ENCODE measurements at regions not wholly inside any gene's neighbourhood (a gene's known extent, or its start where the extent isn't known, plus 50 kb on each side); places are given as distances from the start of the nearest gene placed in this dataset.

DNA sequence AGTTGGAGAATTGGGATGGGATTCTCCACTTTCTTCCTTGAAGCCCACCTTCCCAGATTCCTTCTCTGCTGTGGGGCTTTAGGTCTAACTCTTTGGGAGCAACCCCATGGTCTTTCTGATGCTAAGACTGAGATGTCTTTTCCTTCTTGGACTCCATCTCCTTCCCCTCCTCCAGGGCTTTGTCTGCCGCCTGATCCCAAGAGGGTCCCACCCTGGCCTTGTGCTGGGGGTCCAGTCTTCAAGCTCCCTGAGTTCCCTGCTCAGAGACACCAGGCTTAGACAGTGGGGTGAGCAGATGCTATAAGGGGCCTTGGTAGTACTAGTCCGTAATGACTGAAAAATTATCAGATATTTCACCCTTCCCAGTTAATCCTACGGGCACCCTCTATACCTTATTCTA lies 150.5 kb downstream of the PTPN20 start:
- H3K4me1 Mint-ChIP-seq (ENCODE audit: low read depth): no peaks in the 10 kb centered on the region
- TF ChIP-seq, protein P1, sequence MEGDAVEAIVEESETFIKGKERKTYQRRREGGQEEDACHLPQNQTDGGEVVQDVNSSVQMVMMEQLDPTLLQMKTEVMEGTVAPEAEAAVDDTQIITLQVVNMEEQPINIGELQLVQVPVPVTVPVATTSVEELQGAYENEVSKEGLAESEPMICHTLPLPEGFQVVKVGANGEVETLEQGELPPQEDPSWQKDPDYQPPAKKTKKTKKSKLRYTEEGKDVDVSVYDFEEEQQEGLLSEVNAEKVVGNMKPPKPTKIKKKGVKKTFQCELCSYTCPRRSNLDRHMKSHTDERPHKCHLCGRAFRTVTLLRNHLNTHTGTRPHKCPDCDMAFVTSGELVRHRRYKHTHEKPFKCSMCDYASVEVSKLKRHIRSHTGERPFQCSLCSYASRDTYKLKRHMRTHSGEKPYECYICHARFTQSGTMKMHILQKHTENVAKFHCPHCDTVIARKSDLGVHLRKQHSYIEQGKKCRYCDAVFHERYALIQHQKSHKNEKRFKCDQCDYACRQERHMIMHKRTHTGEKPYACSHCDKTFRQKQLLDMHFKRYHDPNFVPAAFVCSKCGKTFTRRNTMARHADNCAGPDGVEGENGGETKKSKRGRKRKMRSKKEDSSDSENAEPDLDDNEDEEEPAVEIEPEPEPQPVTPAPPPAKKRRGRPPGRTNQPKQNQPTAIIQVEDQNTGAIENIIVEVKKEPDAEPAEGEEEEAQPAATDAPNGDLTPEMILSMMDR (IDR thresholded peaks at IDR 0.05; ENCODE audit: unreplicated experiment): no peak
- H3K36me3 Mint-ChIP-seq (ENCODE audit: insufficient read depth): no peaks in the 10 kb centered on the region
- H3K9me3 Mint-ChIP-seq (ENCODE audit: low read depth): no peaks in the 10 kb centered on the region
- H3K27ac Mint-ChIP-seq: no peak overlapping the region
- H3K4me3 Mint-ChIP-seq (ENCODE audit: low read depth): no peak overlapping the region
- peaks cover 61% of the 10 kb centered on the region for H3K27me3 Mint-ChIP-seq
- no peak for DNase-seq (ENCODE audit: low spot score, unreplicated experiment)

DNA sequence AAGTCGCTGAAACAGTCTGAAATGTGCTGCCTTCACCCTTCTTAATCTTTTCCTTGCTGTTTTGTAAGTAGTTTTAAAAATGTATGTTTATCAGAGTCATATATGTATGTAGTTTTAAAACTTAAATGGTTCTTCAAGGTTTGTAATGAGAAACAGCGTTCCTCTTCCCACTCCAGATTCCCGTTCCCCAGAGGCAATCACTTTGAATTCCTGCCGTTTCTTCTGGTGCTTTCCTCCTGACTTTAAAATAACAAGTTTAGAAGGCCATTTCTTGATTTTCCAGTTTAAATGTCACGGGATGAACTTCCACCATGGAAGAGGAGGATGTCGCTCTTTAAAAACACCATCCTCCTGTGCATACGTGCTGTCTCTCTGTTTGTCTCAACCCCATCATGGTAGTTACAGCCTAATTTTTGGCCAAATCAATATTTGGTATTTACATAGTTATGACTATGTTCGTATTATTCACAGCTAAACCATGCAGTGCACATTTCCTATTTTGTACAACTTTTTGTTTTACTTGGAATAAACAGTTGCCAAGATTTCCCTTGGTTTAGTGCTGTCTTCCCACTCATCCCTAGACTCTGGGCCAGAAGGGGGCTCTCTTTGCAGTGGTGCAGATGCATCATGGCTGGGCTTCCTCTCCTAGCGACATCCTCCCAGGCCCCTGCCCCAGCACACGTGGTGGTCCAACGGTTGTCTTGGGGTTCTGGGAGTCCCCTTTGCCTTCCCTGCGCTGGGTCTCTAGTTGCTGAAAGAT lies 151.4 kb downstream of the PTPN20 start:
- H3K4me1 Mint-ChIP-seq (ENCODE audit: low read depth): no peaks in the 10 kb centered on the region
- H3K27me3 Mint-ChIP-seq: peaks cover 62% of the 10 kb centered on the region
- no peaks in the 10 kb centered on the region for H3K36me3 Mint-ChIP-seq (ENCODE audit: insufficient read depth)
- TF ChIP-seq, protein P1 (IDR thresholded peaks at IDR 0.05; ENCODE audit: unreplicated experiment): no peak
- no peak overlapping the region for H3K27ac Mint-ChIP-seq
- H3K9me3 Mint-ChIP-seq (ENCODE audit: low read depth): no peaks in the 10 kb centered on the region
- H3K4me3 Mint-ChIP-seq (ENCODE audit: low read depth): no peak overlapping the region
- no peak for DNase-seq (ENCODE audit: low spot score, unreplicated experiment)

DNA sequence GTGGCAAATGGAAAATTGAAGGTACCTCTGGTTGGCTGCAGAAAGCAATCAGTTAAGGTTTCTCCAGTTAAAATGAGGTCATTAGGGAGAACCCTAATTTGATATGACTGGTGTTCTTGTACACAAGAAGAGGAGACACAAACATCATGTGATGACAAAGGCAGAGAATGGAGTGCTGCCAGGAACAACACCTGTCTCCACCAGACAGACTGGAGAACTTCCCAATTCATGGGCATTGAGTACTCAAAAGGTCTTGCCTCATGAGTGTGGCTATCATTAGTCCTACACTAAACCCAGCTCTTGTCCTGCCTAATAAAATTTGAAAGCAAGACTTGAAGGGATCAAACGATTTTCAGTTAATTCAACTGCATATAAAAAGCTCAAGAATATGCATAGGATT lies 152.6 kb downstream of the PTPN20 start:
- no peak overlapping the region for H3K4me3 Mint-ChIP-seq (ENCODE audit: low read depth)
- H3K36me3 Mint-ChIP-seq (ENCODE audit: insufficient read depth): no peaks in the 10 kb centered on the region
- no peaks in the 10 kb centered on the region for H3K4me1 Mint-ChIP-seq (ENCODE audit: low read depth)
- TF ChIP-seq, protein P1 (IDR thresholded peaks at IDR 0.05; ENCODE audit: unreplicated experiment): no peak
- H3K27me3 Mint-ChIP-seq: peaks cover 57% of the 10 kb centered on the region
- H3K9me3 Mint-ChIP-seq (ENCODE audit: low read depth): no peaks in the 10 kb centered on the region
- no peak for DNase-seq (ENCODE audit: low spot score, unreplicated experiment)
- H3K27ac Mint-ChIP-seq: no peak overlapping the region

DNA sequence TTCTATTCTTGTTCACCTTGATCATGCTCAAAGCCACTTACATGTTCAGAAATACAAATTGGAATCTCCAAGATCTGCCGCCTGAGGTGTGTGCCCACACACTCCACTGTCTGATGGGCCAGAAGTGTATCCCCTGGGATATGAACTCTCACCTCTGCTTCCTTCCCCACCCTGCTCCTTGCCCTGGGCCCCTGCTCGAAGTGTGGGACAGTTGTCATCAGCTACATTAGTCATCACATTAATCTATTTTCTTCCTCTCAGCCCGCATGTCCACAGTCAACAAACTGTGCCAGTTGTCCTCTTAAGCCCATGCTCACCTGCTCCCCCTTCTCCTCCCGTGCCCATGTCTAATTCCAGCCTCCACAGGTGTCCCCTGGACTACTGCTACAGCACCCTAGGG lies 154.7 kb downstream of the PTPN20 start:
- TF ChIP-seq, protein P1 (IDR thresholded peaks at IDR 0.05; ENCODE audit: unreplicated experiment): no peak
- Mint-ChIP-seq H3K36me3 (ENCODE audit: insufficient read depth) (no peaks in the 10 kb centered on the region), H3K27ac (no peak overlapping the region), H3K27me3 (peaks cover 56% of the 10 kb centered on the region), H3K4me3 (ENCODE audit: low read depth) (no peak overlapping the region), H3K4me1 (ENCODE audit: low read depth) (no peaks in the 10 kb centered on the region), H3K9me3 (ENCODE audit: low read depth) (no peaks in the 10 kb centered on the region)
- no peak for DNase-seq (ENCODE audit: low spot score, unreplicated experiment)

DNA sequence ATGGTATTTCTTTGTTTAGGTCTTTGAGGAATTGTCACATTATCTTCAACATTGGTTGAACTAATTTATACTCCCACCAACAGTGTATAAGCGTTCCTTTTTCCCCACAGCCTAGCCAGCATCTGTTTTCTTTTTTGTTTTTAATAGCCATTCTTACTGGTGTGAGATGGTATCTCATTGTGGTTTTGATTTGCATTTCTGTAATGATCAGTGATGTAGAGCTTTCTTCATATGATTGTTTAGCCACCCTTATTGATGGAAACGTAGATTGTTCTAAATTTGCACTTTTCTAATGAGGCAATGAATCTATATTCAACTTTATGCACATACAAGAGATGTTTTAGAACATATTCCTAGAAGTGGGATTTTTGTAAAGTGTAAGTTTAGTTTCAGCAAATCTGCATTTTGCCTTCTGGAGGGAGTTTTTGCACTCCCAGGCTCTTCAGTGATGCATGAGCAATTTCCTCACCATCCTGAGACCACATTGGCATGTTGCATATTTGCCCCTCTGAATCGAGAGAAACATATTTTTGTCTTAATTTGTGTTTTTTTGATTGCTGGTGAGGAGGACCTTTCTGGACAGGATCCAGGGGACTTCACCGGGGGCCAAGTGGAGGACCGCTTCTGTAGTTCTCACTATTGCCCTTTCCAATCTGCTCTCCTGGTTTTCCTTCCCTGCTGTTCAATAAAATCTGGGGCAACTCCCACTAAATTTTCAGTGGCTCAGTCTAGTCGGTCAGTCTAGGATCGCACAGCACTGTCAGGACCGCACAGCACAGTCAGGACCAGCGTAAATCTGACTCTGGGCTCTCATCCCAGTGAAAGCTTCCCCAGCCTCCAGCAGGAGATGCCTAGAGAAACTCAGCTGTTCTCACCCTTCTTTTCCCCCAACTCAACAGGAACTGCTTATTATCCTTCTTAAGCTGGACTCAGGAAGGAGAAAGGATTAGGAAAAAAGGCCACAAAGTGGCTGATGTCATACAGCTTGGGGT lies 157.0 kb downstream of the PTPN20 start:
- Mint-ChIP-seq H3K36me3 (ENCODE audit: insufficient read depth) (no peaks in the 10 kb centered on the region), H3K4me1 (ENCODE audit: low read depth) (no peaks in the 10 kb centered on the region), H3K27ac (no peak overlapping the region), H3K4me3 (ENCODE audit: low read depth) (no peak overlapping the region), H3K9me3 (ENCODE audit: low read depth) (no peaks in the 10 kb centered on the region), H3K27me3 (peaks cover 56% of the 10 kb centered on the region)
- DNase-seq (ENCODE audit: low spot score, unreplicated experiment): no peak
- TF ChIP-seq, protein P1 (IDR thresholded peaks at IDR 0.05; ENCODE audit: unreplicated experiment): no peak

All from progenitor cell of endocrine pancreas (in vitro differentiated cells).